ENCODE measurements at regions not wholly inside any gene's neighbourhood (a gene's known extent, or its start where the extent isn't known, plus 50 kb on each side); places are given as distances from the start of the nearest gene placed in this dataset.

GRCh38 chr12:20232931-20233675, 135.2 kb upstream of the PDE3A start:
- no peak overlapping the region for H2AFZ ChIP-seq (ENCODE audit: low read length)
- H3K4me2 ChIP-seq (ENCODE audit: low read length): no peak overlapping the region
- TF ChIP-seq EZH2phosphoT487 (IDR thresholded peaks at IDR 0.05; ENCODE audit: borderline replicate concordance, low read depth, low read length): no peak
- TF ChIP-seq CTCF (conservative IDR thresholded peaks at IDR 0.05; ENCODE audit: low read length): no peak
- ChIA-PET POLR2A (no interaction called here), CTCF (ENCODE audit: unreplicated experiment) (no interaction called here)
- intact Hi-C loops (cut with micrococcal nuclease; ENCODE audit: unreplicated experiment): no loop called here
- no peaks in the 10 kb centered on the region for H3K4me1 ChIP-seq (ENCODE audit: insufficient read depth, low read length, poor library complexity, severe bottlenecking)
- no peak for DNase-seq (ENCODE audit: low spot score)
- BruUV-seq (replicated peaks): no TSS peak
- H3K4me3 ChIP-seq (ENCODE audit: low read depth, low read length, poor library complexity, severe bottlenecking): no peak overlapping the region
- H3K9me2 ChIP-seq (ENCODE audit: insufficient read depth, low read length): no peaks in the 10 kb centered on the region
- no peaks in the 10 kb centered on the region for H3K79me2 ChIP-seq (ENCODE audit: insufficient read depth, low read depth, low read length)
- H3K9me3 ChIP-seq (ENCODE audit: low read length): no peaks in the 10 kb centered on the region
- no peaks in the 10 kb centered on the region for H3K36me3 ChIP-seq (ENCODE audit: insufficient read depth, low read length)
- H4K20me1 ChIP-seq (ENCODE audit: insufficient read depth, low read length): no peaks in the 10 kb centered on the region
- no peak overlapping the region for H3K27ac ChIP-seq (ENCODE audit: low read depth, low read length, poor library complexity, severe bottlenecking)

- TF ChIP-seq CTCF (conservative IDR thresholded peaks at IDR 0.05; ENCODE audit: low read length) (no peak), EZH2phosphoT487 (IDR thresholded peaks at IDR 0.05; ENCODE audit: borderline replicate concordance, low read depth, low read length) (no peak)
- no peaks in the 10 kb centered on the region for H3K36me3 ChIP-seq (ENCODE audit: insufficient read depth, low read length)
- no peak overlapping the region for H3K4me3 ChIP-seq (ENCODE audit: low read depth, low read length, poor library complexity, severe bottlenecking)
- H3K9me2 ChIP-seq (ENCODE audit: insufficient read depth, low read length): no peaks in the 10 kb centered on the region
- H3K4me2 ChIP-seq (ENCODE audit: low read length): no peak overlapping the region
- intact Hi-C loops (cut with micrococcal nuclease; ENCODE audit: unreplicated experiment): no loop called here
- H3K27ac ChIP-seq (ENCODE audit: low read depth, low read length, poor library complexity, severe bottlenecking): no peak overlapping the region
- H4K20me1 ChIP-seq (ENCODE audit: insufficient read depth, low read length): no peaks in the 10 kb centered on the region
- H3K79me2 ChIP-seq (ENCODE audit: insufficient read depth, low read depth, low read length): no peaks in the 10 kb centered on the region
- no peaks in the 10 kb centered on the region for H3K4me1 ChIP-seq (ENCODE audit: insufficient read depth, low read length, poor library complexity, severe bottlenecking)
- DNase-seq (ENCODE audit: low spot score): no peak
- no peaks in the 10 kb centered on the region for H3K9me3 ChIP-seq (ENCODE audit: low read length)
- H2AFZ ChIP-seq (ENCODE audit: low read length): no peak overlapping the region
- POLR2A ChIA-PET: no interaction called here
- BruUV-seq (replicated peaks): no TSS peak
- CTCF ChIA-PET (ENCODE audit: unreplicated experiment): no interaction called here
Observed at GRCh38 chr12:20234474-20234873, 133.9 kb upstream of the PDE3A start.

GRCh38 chr12:20237091-20237490, 131.2 kb upstream of the PDE3A start:
- ChIA-PET CTCF (ENCODE audit: unreplicated experiment) (no interaction called here), POLR2A (no interaction called here)
- Histone ChIP-seq H3K79me2 (ENCODE audit: insufficient read depth, low read depth, low read length) (no peaks in the 10 kb centered on the region), H3K9me3 (ENCODE audit: low read length) (no peaks in the 10 kb centered on the region), H2AFZ (ENCODE audit: low read length) (no peak overlapping the region), H4K20me1 (ENCODE audit: insufficient read depth, low read length) (no peaks in the 10 kb centered on the region), H3K9me2 (ENCODE audit: insufficient read depth, low read length) (no peaks in the 10 kb centered on the region), H3K27ac (ENCODE audit: low read depth, low read length, poor library complexity, severe bottlenecking) (no peak overlapping the region), H3K4me1 (ENCODE audit: insufficient read depth, low read length, poor library complexity, severe bottlenecking) (no peaks in the 10 kb centered on the region), H3K36me3 (ENCODE audit: insufficient read depth, low read length) (no peaks in the 10 kb centered on the region), H3K4me2 (ENCODE audit: low read length) (no peak overlapping the region), H3K4me3 (ENCODE audit: low read depth, low read length, poor library complexity, severe bottlenecking) (no peak overlapping the region)
- no TSS peak for BruUV-seq (replicated peaks)
- TF ChIP-seq CTCF (conservative IDR thresholded peaks at IDR 0.05; ENCODE audit: low read length): no peak
- no peak for TF ChIP-seq EZH2phosphoT487 (IDR thresholded peaks at IDR 0.05; ENCODE audit: borderline replicate concordance, low read depth, low read length)
- intact Hi-C loops (cut with micrococcal nuclease; ENCODE audit: unreplicated experiment): no loop called here
- DNase-seq (ENCODE audit: low spot score): no peak
